IMR-90 (cell line): ENCODE measurements at regions not wholly inside any gene's neighbourhood (a gene's known extent, or its start where the extent isn't known, plus 50 kb on each side); places are given as distances from the start of the nearest gene placed in this dataset.

ENCODE experiments used
- ATAC-seq: fragments of 200-7000 bp; cut with Tn5 transposase; 2 replicates; pipeline ENCODE4 v1.9.1; 2020; ENCODE audit warnings: low read depth, mild to moderate bottlenecking, moderate library complexity
- BruUV-seq: library from RNA; stranded (reverse); fragments of 400-500 nt; replicated peaks from 2 replicates; lab custom pipeline; 2021; lab: Mats Ljungman, UMichigan
- CTCF ChIA-PET: fragments of 300-600 bp; formaldehyde crosslinking; extraction: SDS; loops from one replicate; lab custom pipeline; 2021; ENCODE audit warnings: antibody characterized with exemption; lab: Yijun Ruan, JAX
- POLR2A ChIA-PET: fragments of 300-600 bp; sonication (Branson Sonifier 250); formaldehyde crosslinking; loops from one replicate; lab custom pipeline; 2022; ENCODE audit warnings: antibody characterized with exemption; ENCODE audit not compliant: unreplicated experiment; lab: Charles Lee
- DNase-seq: peaks from one replicate; pipeline ENCODE4 v3.0.0; 2013
- H2AFZ ChIP-seq: replicated peaks from 2 replicates; pipeline ENCODE3; 2013; ENCODE audit warnings: low read length, mild to moderate bottlenecking; ENCODE audit not compliant: poor library complexity
- H2AK5ac ChIP-seq: 2 replicates; pipeline ENCODE4 v1.6.1; 2013; ENCODE audit warnings: low read depth, low read length, inconsistent platforms
- H2AK9ac ChIP-seq: replicated peaks from 2 replicates; pipeline ENCODE3; 2013; ENCODE audit warnings: mild to moderate bottlenecking, low read depth, low read length, moderate library complexity; ENCODE audit not compliant: poor library complexity
- H2BK120ac ChIP-seq: 2 replicates; pipeline ENCODE4 v1.6.1; 2013; ENCODE audit warnings: low read depth, low read length, inconsistent platforms
- H2BK15ac ChIP-seq: 3 replicates; pipeline ENCODE4 v1.6.1; 2013; ENCODE audit warnings: low read depth, low read length, inconsistent platforms
- H2BK20ac ChIP-seq: 2 replicates; pipeline ENCODE4 v1.6.1; 2013; ENCODE audit warnings: low read depth, mild to moderate bottlenecking, inconsistent platforms, low read length, moderate library complexity
- H2BK5ac ChIP-seq: 2 replicates; pipeline ENCODE4 v1.6.1; 2013; ENCODE audit warnings: mild to moderate bottlenecking, low read depth, low read length, inconsistent platforms; ENCODE audit not compliant: poor library complexity, severe bottlenecking
- H3K14ac ChIP-seq: replicated peaks from 2 replicates; pipeline ENCODE4 v1.6.1; 2013; ENCODE audit warnings: low read depth, low read length, inconsistent platforms
- H3K18ac ChIP-seq: 2 replicates; pipeline ENCODE4 v1.6.1; 2013; ENCODE audit warnings: low read depth, low read length, control low read depth
- H3K23ac ChIP-seq: 2 replicates; pipeline ENCODE4 v1.6.1; 2013; ENCODE audit warnings: low read depth, low read length, inconsistent platforms
- H3K27ac ChIP-seq: 2 replicates; pipeline ENCODE4 v1.5.1; 2013; ENCODE audit warnings: mild to moderate bottlenecking, control low read depth, low read length; ENCODE audit not compliant: insufficient read depth
- H3K27me3 ChIP-seq: 2 replicates; pipeline ENCODE4 v1.6.1; 2013; ENCODE audit warnings: low read length; ENCODE audit not compliant: control insufficient read depth, insufficient read depth
- H3K36me3 ChIP-seq: 2 replicates; pipeline ENCODE4 v1.6.1; 2013; ENCODE audit warnings: low read length, mixed read lengths; ENCODE audit not compliant: control insufficient read depth, insufficient read depth
- H3K4ac ChIP-seq: 2 replicates; pipeline ENCODE4 v1.6.1; 2013; ENCODE audit warnings: low read depth, low read length, inconsistent platforms
- H3K4me1 ChIP-seq: 2 replicates; pipeline ENCODE4 v1.6.1; 2013; ENCODE audit warnings: low read length, mixed read lengths; ENCODE audit not compliant: control insufficient read depth, insufficient read depth
- H3K4me2 ChIP-seq: 2 replicates; pipeline ENCODE4 v1.6.1; 2013; ENCODE audit warnings: low read depth, mild to moderate bottlenecking, control low read depth, low read length, moderate library complexity
- H3K4me3 ChIP-seq: 2 replicates; pipeline ENCODE4 v1.5.1; 2013; ENCODE audit warnings: low read depth, mild to moderate bottlenecking, control low read depth, low read length, moderate library complexity; ENCODE audit not compliant: insufficient read depth
- H3K56ac ChIP-seq: 2 replicates; pipeline ENCODE4 v1.6.1; 2013; ENCODE audit warnings: low read length, inconsistent platforms; ENCODE audit not compliant: insufficient read depth; ENCODE audit errors: extremely low read depth
- H3K79me1 ChIP-seq, 2 experiments: 2 replicates each; pipeline ENCODE4 v1.6.1; 2013; ENCODE audit warnings: low read length in 2 of 2, inconsistent platforms in 1 of 2, low read depth in 1 of 2
- H3K9ac ChIP-seq: 2 replicates; pipeline ENCODE4 v1.6.1; 2013; ENCODE audit warnings: low read depth, low read length, control low read depth
- H3K9me1 ChIP-seq: 2 replicates; pipeline ENCODE4 v1.6.1; 2013; ENCODE audit warnings: low read length, inconsistent platforms; ENCODE audit not compliant: insufficient read depth
- H3K9me3 ChIP-seq: 2 replicates; pipeline ENCODE4 v1.6.1; 2013; ENCODE audit warnings: low read length; ENCODE audit not compliant: control insufficient read depth, insufficient read depth
- H4K20me1 ChIP-seq: 2 replicates; pipeline ENCODE4 v1.6.1; 2013; ENCODE audit warnings: low read length, inconsistent platforms; ENCODE audit not compliant: insufficient read depth
- H4K5ac ChIP-seq: 2 replicates; pipeline ENCODE4 v1.6.1; 2013; ENCODE audit warnings: mild to moderate bottlenecking, low read depth, low read length, control low read depth
- H4K8ac ChIP-seq, 2 experiments: 2 replicates each; pipeline ENCODE4 v1.6.1; 2013; ENCODE audit warnings: low read depth in 2 of 2, low read length in 2 of 2, control low read depth in 1 of 2, inconsistent platforms in 1 of 2
- H4K91ac ChIP-seq: 2 replicates; pipeline ENCODE4 v1.6.1; 2013; ENCODE audit warnings: low read depth, low read length, inconsistent platforms; ENCODE audit not compliant: insufficient read depth
- BHLHE40 ChIP-seq: fragments of 150-350 bp; IDR thresholded peaks from 2 replicates; pipeline ENCODE4 v1.6.1; 2016; ENCODE audit warnings: mild to moderate bottlenecking, low read depth, low read length
- CEBPB ChIP-seq: IDR thresholded peaks from 2 replicates; pipeline ENCODE4 v1.6.1; 2012; ENCODE audit warnings: low read depth, low read length, improper control_type of control experiment
- FOS ChIP-seq: fragments of 150-350 bp; IDR thresholded peaks from 2 replicates; pipeline ENCODE4 v1.6.1; 2016; ENCODE audit warnings: low read depth, low read length
- MAFK ChIP-seq: IDR thresholded peaks from 2 replicates; pipeline ENCODE4 v1.6.1; 2012; ENCODE audit warnings: low read depth, low read length, improper control_type of control experiment
- MXI1 ChIP-seq: IDR thresholded peaks from 2 replicates; pipeline ENCODE4 v1.6.1; 2012; ENCODE audit warnings: low read depth, mild to moderate bottlenecking, low read length, moderate library complexity, borderline replicate concordance
- NFE2L2 ChIP-seq: fragments of 150-350 bp; IDR thresholded peaks from 2 replicates; pipeline ENCODE4 v1.6.1; 2016; ENCODE audit warnings: low read depth, mild to moderate bottlenecking, low read length
- POLR2A ChIP-seq: IDR thresholded peaks from 2 replicates; pipeline ENCODE4 v1.6.1; 2012; ENCODE audit warnings: mild to moderate bottlenecking, low read depth, low read length
- RAD21 ChIP-seq: IDR thresholded peaks from 2 replicates; pipeline ENCODE4 v1.6.1; 2012; ENCODE audit warnings: low read length, improper control_type of control experiment
- SMC3 ChIP-seq: fragments of 150-350 bp; IDR thresholded peaks from 2 replicates; pipeline ENCODE4 v1.6.1; 2016; ENCODE audit warnings: low read depth, mild to moderate bottlenecking, antibody characterized with exemption, low read length, moderate library complexity
- WGBS, 2 experiments: methylation state at CpG; one replicate each; pipeline versions ENCODE4 v1.1.5 to v1.1.7; 2013; ENCODE audit warnings: missing lambda C conversion rate in 2 of 2; ENCODE audit not compliant: insufficient read length in 1 of 2; ENCODE audit errors: extremely low coverage in 2 of 2; 5-methylcytosine and 5-hydroxymethylcytosine counted together
- dilution Hi-C: fragments of 300-500 bp; cut with HindIII; formaldehyde crosslinking; loops from one replicate; pipeline ENCODE4 v1.14.3; 2018; ENCODE audit warnings: low sequenced_read_pairs; ENCODE audit not compliant: unreplicated experiment
- in situ Hi-C: fragments of 300-500 bp; cut with MboI; formaldehyde crosslinking; loops from 3 replicates; pipeline ENCODE4 v1.14.3; 2019; ENCODE audit warnings: low sequenced_read_pairs, inconsistent platforms, mixed read lengths
- intact Hi-C: fragments of 100-400 bp; cut with micrococcal nuclease; formaldehyde crosslinking; loops from 2 replicates; pipeline ENCODE4 v1.10.0; 2022
- TF ChIP-seq, protein P1 (sequence below): conservative IDR thresholded peaks from 2 replicates; pipeline ENCODE4 v1.5.1; 2012; ENCODE audit warnings: mild to moderate bottlenecking, low read depth, low read length, improper control_type of control experiment
- TF ChIP-seq, protein P2 (sequence below): fragments of 150-350 bp; IDR thresholded peaks from 2 replicates; pipeline ENCODE4 v1.6.1; 2016; ENCODE audit warnings: low read depth, mild to moderate bottlenecking, low read length, moderate library complexity, borderline replicate concordance
- TF ChIP-seq, protein P3 (sequence below): fragments of 150-350 bp; IDR thresholded peaks from 2 replicates; pipeline ENCODE4 v1.6.1; 2017; ENCODE audit warnings: mild to moderate bottlenecking, antibody characterized with exemption, low read length, low read depth

DNA sequence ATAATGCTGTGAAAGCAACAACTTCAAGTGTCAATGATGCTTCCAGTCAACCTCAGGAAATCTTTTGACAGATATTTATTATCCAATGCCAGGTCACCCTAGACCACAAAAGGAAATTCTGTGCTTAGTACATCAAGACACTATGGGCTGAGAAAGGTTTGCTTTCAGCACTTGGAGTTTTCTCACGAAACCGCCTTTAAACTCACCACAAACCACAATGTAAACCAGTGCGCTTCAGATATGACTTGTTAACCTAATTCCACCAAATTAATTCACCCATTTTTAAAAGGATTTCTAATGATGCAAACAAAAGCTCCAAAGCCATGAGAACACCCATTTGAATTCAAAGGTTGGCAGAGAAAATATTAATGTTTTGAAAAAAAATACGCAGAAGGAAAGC is 292.9 kb upstream of the NR2F2 start:
- H3K18ac ChIP-seq, result no peak overlapping the region
- no TSS peak for BruUV-seq
- no peak overlapping the region for H3K23ac ChIP-seq
- no peak for ATAC-seq
- ChIA-PET CTCF (interaction anchor here (1.6 kb wide), 1 partner anchor 11 kb away, joined by 8 read pairs; no protein-coding TSS in a partner anchor), POLR2A (no interaction called here)
- no peak overlapping the region for H3K14ac ChIP-seq
- H2AFZ ChIP-seq, result no peak overlapping the region
- no peaks in the 10 kb centered on the region for H3K4me1 ChIP-seq
- no peaks in the 10 kb centered on the region for H3K79me1 ChIP-seq
- H2BK120ac ChIP-seq, result no peak overlapping the region
- TF ChIP-seq RAD21 (no peak), FOS (no peak), SMC3 (no peak), NFE2L2 (no peak), MAFK (no peak), POLR2A (no peak), BHLHE40 (no peak), MXI1 (no peak), CEBPB (no peak)
- TF ChIP-seq, protein P1, sequence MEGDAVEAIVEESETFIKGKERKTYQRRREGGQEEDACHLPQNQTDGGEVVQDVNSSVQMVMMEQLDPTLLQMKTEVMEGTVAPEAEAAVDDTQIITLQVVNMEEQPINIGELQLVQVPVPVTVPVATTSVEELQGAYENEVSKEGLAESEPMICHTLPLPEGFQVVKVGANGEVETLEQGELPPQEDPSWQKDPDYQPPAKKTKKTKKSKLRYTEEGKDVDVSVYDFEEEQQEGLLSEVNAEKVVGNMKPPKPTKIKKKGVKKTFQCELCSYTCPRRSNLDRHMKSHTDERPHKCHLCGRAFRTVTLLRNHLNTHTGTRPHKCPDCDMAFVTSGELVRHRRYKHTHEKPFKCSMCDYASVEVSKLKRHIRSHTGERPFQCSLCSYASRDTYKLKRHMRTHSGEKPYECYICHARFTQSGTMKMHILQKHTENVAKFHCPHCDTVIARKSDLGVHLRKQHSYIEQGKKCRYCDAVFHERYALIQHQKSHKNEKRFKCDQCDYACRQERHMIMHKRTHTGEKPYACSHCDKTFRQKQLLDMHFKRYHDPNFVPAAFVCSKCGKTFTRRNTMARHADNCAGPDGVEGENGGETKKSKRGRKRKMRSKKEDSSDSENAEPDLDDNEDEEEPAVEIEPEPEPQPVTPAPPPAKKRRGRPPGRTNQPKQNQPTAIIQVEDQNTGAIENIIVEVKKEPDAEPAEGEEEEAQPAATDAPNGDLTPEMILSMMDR, result no peak
- TF ChIP-seq, protein P2, sequence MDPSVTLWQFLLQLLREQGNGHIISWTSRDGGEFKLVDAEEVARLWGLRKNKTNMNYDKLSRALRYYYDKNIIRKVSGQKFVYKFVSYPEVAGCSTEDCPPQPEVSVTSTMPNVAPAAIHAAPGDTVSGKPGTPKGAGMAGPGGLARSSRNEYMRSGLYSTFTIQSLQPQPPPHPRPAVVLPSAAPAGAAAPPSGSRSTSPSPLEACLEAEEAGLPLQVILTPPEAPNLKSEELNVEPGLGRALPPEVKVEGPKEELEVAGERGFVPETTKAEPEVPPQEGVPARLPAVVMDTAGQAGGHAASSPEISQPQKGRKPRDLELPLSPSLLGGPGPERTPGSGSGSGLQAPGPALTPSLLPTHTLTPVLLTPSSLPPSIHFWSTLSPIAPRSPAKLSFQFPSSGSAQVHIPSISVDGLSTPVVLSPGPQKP, result no peak
- TF ChIP-seq, protein P3, sequence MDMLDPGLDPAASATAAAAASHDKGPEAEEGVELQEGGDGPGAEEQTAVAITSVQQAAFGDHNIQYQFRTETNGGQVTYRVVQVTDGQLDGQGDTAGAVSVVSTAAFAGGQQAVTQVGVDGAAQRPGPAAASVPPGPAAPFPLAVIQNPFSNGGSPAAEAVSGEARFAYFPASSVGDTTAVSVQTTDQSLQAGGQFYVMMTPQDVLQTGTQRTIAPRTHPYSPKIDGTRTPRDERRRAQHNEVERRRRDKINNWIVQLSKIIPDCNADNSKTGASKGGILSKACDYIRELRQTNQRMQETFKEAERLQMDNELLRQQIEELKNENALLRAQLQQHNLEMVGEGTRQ, result no peak
- H2BK15ac ChIP-seq, result no peak overlapping the region
- H3K27me3 ChIP-seq, result peaks cover 6% of the 10 kb centered on the region; the same call in 1 of the 2 replicates
- dilution Hi-C loops (no loop called here), intact Hi-C loops (no loop called here), in situ Hi-C loops (no loop called here)
- H2BK20ac ChIP-seq, result no peak overlapping the region
- no peak overlapping the region for H3K4me3 ChIP-seq
- no peaks in the 10 kb centered on the region for H3K36me3 ChIP-seq
- no CpG with 5 or more reads among the region's 4 CpGs for WGBS, 2 experiments
- no peaks in the 10 kb centered on the region for H4K20me1 ChIP-seq
- no peak overlapping the region for H2AK5ac ChIP-seq
- no peak overlapping the region for H2BK5ac ChIP-seq
- no peak overlapping the region for H4K8ac ChIP-seq
- H3K56ac ChIP-seq, result no peak overlapping the region
- no peak overlapping the region for H4K91ac ChIP-seq
- H2AK9ac ChIP-seq, result no peak overlapping the region
- H4K5ac ChIP-seq, result no peak overlapping the region
- H3K9me3 ChIP-seq, result no peaks in the 10 kb centered on the region
- H3K9ac ChIP-seq, result no peak overlapping the region
- H3K4ac ChIP-seq, result no peak overlapping the region
- no peak overlapping the region for H3K4me2 ChIP-seq
- H3K27ac ChIP-seq, result no peak overlapping the region
- DNase-seq, result peak; percentile 68
- no peaks in the 10 kb centered on the region for H3K9me1 ChIP-seq
